Esophagus muscularis mucosa (tissue), 4 donors: ENCODE measurements at regions not wholly inside any gene's neighbourhood (a gene's known extent, or its start where the extent isn't known, plus 50 kb on each side); places are given as distances from the start of the nearest gene placed in this dataset.
"Not testable (repeated sequence)": the region's sequence is repeated elsewhere in the genome, so short reads cannot be mapped to it uniquely, and the experiment has no call there.

Experiments
- DNase-seq: peaks from one replicate; pipeline ENCODE4 v3.0.0-alpha.2; 2017; ENCODE audit errors: extremely low spot score
- H3K27ac ChIP-seq, 4 donors: fragments of 200-600 bp; sonication (generic); replicated peaks in 1 of 4; 1 replicate in 3 of 4; 2 replicates in 1 of 4; pipeline ENCODE4 v1.5.1; 2016 to 2019; ENCODE audit warnings: mild to moderate bottlenecking in 1 of 4
- H3K27me3 ChIP-seq, 4 donors: fragments of 200-600 bp; sonication (generic); one replicate each; pipeline versions ENCODE4 v1.5.1 to v1.6.0; 2016 to 2019
- H3K36me3 ChIP-seq, 4 donors: fragments of 200-600 bp; sonication (generic); one replicate each; pipeline ENCODE4 v1.5.1; 2016 to 2019
- H3K4me1 ChIP-seq, 4 donors: fragments of 200-600 bp; sonication (generic); one replicate each; pipeline ENCODE4 v1.5.1; 2016 to 2019
- H3K4me3 ChIP-seq, 4 donors: fragments of 200-600 bp; sonication (generic); 1 replicate in 2 of 4; 2 replicates in 2 of 4; pipeline ENCODE4 v1.5.1; 2016 to 2019; ENCODE audit warnings: mild to moderate bottlenecking in 4 of 4, moderate library complexity in 1 of 4
- H3K9me3 ChIP-seq, 4 donors: fragments of 200-600 bp; sonication (generic); 1 replicate in 3 of 4; 2 replicates in 1 of 4; pipeline ENCODE4 v1.5.1; 2016 to 2019
- EP300 ChIP-seq: sonication (generic); formaldehyde crosslinking; IDR thresholded peaks from one replicate; pipeline ENCODE4 v1.6.1; 2017; ENCODE audit warnings: antibody characterized with exemption
- POLR2A ChIP-seq: fragments of 450-650 bp; IDR thresholded peaks from one replicate; pipeline ENCODE4 v1.6.1; 2017; ENCODE audit warnings: antibody characterized with exemption, moderate library complexity, mild to moderate bottlenecking, low read depth
- POLR2AphosphoS5 ChIP-seq, 2 donors: sonication (generic); formaldehyde crosslinking; IDR thresholded peaks; one replicate each; pipeline ENCODE4 v1.6.1; 2017; ENCODE audit warnings: antibody characterized with exemption in 2 of 2
- WGBS: methylation state at CpG from one replicate; pipeline ENCODE4 v1.1.5; 2018; 5-methylcytosine and 5-hydroxymethylcytosine counted together
- intact Hi-C: fragments of 100-400 bp; cut with DNase I; formaldehyde crosslinking; loops from one replicate; pipeline ENCODE4 v1.15.1; 2023
- TF ChIP-seq, protein P1 (sequence below), 3 experiments: fragments of 200-600 bp in 2 of 3; fragments of 450-650 bp in 1 of 3; sonication (generic) in 2 of 3; IDR thresholded peaks; one replicate each; pipeline ENCODE4 v1.5.1; 2017 to 2019; ENCODE audit warnings: antibody characterized with exemption in 3 of 3, mild to moderate bottlenecking in 2 of 3, moderate library complexity in 1 of 3

DNA sequence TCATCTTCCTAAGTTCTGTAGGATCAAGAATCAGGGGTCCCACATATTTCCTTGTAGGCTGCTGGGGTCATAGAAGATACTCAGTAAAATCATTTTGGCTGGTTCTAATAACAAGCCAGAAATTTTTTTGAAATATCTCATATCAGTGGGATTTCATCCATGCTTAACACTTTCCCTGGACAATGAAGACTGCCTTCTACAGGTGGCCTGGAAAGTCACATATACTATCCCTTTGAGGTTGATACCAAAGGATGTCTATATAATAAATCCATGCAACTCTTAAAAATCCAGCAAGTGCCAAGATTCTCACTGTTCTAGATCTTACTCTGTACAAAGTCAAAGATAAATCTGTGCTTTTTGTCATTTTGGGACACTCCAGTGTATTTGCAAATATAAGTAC lies 225.8 kb upstream of the NEBL start:
- H3K4me3 ChIP-seq = no peak overlapping the region
- DNase-seq = no peak
- no peaks in the 10 kb centered on the region for H3K9me3 ChIP-seq
- TF ChIP-seq POLR2AphosphoS5 (IDR thresholded peaks at IDR 0.05) (no peak), POLR2A (no peak), EP300 (no peak)
- TF ChIP-seq, protein P1, sequence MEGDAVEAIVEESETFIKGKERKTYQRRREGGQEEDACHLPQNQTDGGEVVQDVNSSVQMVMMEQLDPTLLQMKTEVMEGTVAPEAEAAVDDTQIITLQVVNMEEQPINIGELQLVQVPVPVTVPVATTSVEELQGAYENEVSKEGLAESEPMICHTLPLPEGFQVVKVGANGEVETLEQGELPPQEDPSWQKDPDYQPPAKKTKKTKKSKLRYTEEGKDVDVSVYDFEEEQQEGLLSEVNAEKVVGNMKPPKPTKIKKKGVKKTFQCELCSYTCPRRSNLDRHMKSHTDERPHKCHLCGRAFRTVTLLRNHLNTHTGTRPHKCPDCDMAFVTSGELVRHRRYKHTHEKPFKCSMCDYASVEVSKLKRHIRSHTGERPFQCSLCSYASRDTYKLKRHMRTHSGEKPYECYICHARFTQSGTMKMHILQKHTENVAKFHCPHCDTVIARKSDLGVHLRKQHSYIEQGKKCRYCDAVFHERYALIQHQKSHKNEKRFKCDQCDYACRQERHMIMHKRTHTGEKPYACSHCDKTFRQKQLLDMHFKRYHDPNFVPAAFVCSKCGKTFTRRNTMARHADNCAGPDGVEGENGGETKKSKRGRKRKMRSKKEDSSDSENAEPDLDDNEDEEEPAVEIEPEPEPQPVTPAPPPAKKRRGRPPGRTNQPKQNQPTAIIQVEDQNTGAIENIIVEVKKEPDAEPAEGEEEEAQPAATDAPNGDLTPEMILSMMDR (IDR thresholded peaks at IDR 0.05) = no peak
- intact Hi-C loops = no loop called here
- no peaks in the 10 kb centered on the region for H3K27me3 ChIP-seq
- no peaks in the 10 kb centered on the region for H3K36me3 ChIP-seq
- H3K4me1 ChIP-seq = no peaks in the 10 kb centered on the region
- no peak overlapping the region for H3K27ac ChIP-seq

DNA sequence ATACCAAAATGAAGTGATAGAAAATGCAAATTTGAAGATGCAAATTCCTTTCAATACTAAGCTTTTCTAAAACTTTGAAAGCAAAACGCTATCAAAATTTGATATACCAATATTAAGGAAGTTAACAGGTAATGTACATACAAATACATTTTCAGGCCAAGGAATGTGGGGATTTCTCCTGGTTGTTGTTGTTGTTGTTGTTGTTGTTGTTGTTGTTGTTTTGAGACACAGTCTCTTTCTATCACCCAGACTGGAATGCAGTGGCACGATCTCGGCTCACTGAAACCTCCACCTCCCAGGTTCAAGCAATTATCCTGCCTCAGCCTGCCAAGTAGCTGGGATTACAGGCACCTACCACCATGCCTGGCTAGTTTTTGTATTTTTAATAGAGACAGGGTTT lies 224.7 kb upstream of the NEBL start:
- DNase-seq, H3K36me3 ChIP-seq, H3K27me3 ChIP-seq, H3K4me1 ChIP-seq, H3K9me3 ChIP-seq, H3K27ac ChIP-seq, H3K4me3 ChIP-seq, intact Hi-C loops: not testable (repeated sequence)
- 95% methylated on average over 3 of the region's 3 CpGs for WGBS

DNA sequence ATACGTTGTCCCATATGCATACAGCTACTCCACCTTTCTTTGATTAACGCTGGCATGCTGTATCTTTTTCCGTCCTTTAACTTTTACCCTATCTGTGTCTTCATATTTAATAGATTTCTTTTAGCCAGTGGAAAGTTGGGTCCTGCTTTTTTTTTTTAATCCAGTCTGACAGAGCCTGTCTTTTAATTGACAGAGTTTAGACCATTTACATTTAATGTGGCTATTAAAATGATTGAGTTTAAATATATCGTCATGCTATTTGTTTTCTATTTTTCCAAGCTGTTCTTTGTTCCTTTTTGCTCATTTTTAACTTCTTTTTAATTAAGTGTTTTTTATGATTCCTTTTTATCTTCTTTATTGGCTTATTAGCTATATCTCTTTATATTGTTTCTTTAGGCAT lies 217.6 kb upstream of the NEBL start:
- Histone ChIP-seq H3K4me3 (no peak overlapping the region), H3K9me3 (peaks cover 0 to 5% (median 0%) of the 10 kb centered on the region in 4 donors), H3K4me1 (no peaks in the 10 kb centered on the region), H3K27ac (no peak overlapping the region), H3K36me3 (no peaks in the 10 kb centered on the region), H3K27me3 (no peaks in the 10 kb centered on the region)
- TF ChIP-seq POLR2A (no peak), POLR2AphosphoS5 (IDR thresholded peaks at IDR 0.05) (no peak)
- TF ChIP-seq, protein P1 (IDR thresholded peaks at IDR 0.05) = no peak
- intact Hi-C loops = no loop called here
- WGBS = 92% methylated on average over 4 of the region's 4 CpGs
- DNase-seq = no peak

DNA sequence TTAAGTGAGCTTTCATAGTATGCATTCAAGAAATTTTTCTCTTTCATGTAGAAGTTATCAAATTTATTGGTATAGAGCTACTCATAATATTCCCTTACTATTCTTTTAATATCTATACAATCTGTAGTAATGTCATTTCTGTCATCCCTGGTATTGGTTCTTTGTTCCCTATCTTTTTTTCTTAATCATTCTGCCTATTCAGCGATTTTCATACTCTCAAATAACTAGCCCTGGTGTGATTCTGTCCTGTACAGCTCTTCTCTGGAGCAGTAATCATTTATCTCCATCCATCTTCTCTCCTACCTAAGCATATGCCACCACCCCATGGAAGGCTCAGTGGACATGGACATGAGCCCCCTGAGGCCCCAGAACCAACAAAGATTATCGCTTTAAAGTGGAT lies 213.2 kb upstream of the NEBL start:
- 83% methylated on average over 2 of the region's 2 CpGs for WGBS
- Histone ChIP-seq H3K9me3 (peaks cover 0 to 3% (median 0%) of the 10 kb centered on the region in 4 donors), H3K36me3 (no peaks in the 10 kb centered on the region), H3K27me3 (no peaks in the 10 kb centered on the region), H3K27ac (no peak overlapping the region), H3K4me3 (no peak overlapping the region), H3K4me1 (no peaks in the 10 kb centered on the region)
- DNase-seq = no peak
- TF ChIP-seq, protein P1 (IDR thresholded peaks at IDR 0.05) = no peak
- TF ChIP-seq POLR2A (no peak), POLR2AphosphoS5 (IDR thresholded peaks at IDR 0.05) (no peak), EP300 (no peak)
- intact Hi-C loops = no loop called here

DNA sequence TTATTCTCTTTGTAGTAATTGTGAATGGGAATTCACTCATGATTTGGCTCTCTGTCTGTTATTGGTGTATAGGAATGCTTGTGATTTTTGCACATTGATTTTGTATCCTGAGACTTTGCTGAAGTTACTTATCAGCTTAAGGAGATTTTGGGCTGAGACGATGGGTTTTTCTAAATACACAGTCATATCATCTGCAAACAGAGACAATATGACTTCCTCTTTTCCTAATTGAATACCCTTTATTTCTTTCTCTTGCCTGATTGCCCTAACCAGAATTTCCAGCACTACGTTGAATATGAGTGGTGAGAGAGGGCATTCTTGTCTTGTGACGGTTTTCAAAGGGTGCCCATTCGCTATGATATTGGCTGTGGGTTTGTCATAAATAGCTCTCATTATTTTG lies 209.8 kb upstream of the NEBL start:
- H3K36me3 ChIP-seq, H3K27me3 ChIP-seq, DNase-seq, H3K27ac ChIP-seq, H3K4me1 ChIP-seq, intact Hi-C loops, H3K4me3 ChIP-seq, H3K9me3 ChIP-seq: not testable (repeated sequence)
- 84% methylated on average over 4 of the region's 4 CpGs for WGBS

DNA sequence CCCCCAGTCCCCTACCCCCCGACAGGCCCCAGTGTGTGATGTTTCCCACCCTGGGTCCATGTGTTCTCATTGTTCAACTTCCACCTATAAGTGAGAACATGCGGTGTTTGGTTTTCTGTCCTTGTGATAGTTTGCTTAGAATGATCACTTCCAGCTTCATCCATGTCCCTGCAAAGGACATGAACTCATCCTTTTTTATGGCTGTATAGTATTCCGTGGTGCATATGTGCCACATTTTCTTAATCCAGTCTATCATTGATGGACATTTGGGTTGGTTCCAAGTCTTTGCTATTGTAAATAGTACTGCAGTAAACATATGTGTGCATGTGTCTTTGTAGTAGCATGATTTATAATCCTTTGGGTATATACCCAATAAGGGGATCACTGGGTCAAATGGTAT lies 208.2 kb upstream of the NEBL start:
- H3K27ac ChIP-seq, intact Hi-C loops: not testable (repeated sequence)
- WGBS = 83% methylated on average over 3 of the region's 3 CpGs

More for the DNA sequence above, 208.2 kb upstream of the NEBL start:
- H3K36me3 ChIP-seq, DNase-seq, H3K4me1 ChIP-seq, H3K27me3 ChIP-seq, H3K9me3 ChIP-seq, H3K4me3 ChIP-seq: not testable (repeated sequence)
